H9 (cell line): ENCODE measurements at regions not wholly inside any gene's neighbourhood (a gene's known extent, or its start where the extent isn't known, plus 50 kb on each side); places are given as distances from the start of the nearest gene placed in this dataset.

Experiments
- DNase-seq: peaks from one replicate; pipeline ENCODE4 v3.0.0-alpha.2; 2017
- H2AFZ ChIP-seq: one replicate; pipeline ENCODE4 v1.6.1; 2013; ENCODE audit warnings: mild to moderate bottlenecking, low read length, control low read depth, moderate library complexity
- H2AK5ac ChIP-seq: 2 replicates; pipeline ENCODE4 v1.6.1; 2013; ENCODE audit warnings: low read length, control low read depth, mixed read lengths; ENCODE audit not compliant: insufficient read length
- H2BK120ac ChIP-seq: one replicate; pipeline ENCODE4 v1.6.1; 2013; ENCODE audit warnings: low read depth, mild to moderate bottlenecking, low read length, control low read depth, inconsistent platforms; ENCODE audit not compliant: poor library complexity, severe bottlenecking
- H2BK12ac ChIP-seq: 2 replicates; pipeline ENCODE4 v1.6.1; 2013; ENCODE audit warnings: low read length, control low read depth, mixed read lengths, low read depth; ENCODE audit not compliant: insufficient read length
- H2BK15ac ChIP-seq: 2 replicates; pipeline ENCODE4 v1.6.1; 2013; ENCODE audit warnings: low read depth, low read length, control low read depth
- H2BK20ac ChIP-seq: one replicate; pipeline ENCODE4 v1.6.1; 2013; ENCODE audit warnings: low read depth, mild to moderate bottlenecking, low read length, control low read depth, inconsistent platforms; ENCODE audit not compliant: poor library complexity, severe bottlenecking
- H2BK5ac ChIP-seq: 2 replicates; pipeline ENCODE4 v1.6.1; 2013; ENCODE audit warnings: low read length, control low read depth, mixed read lengths; ENCODE audit not compliant: insufficient read length
- H3K14ac ChIP-seq: 2 replicates; pipeline ENCODE4 v1.6.1; 2013; ENCODE audit warnings: low read length, control low read depth; ENCODE audit not compliant: insufficient read depth
- H3K18ac ChIP-seq: 2 replicates; pipeline ENCODE4 v1.6.1; 2013; ENCODE audit warnings: low read depth, mild to moderate bottlenecking, mixed read lengths, low read length, control low read depth; ENCODE audit not compliant: insufficient read length
- H3K23ac ChIP-seq: 2 replicates; pipeline ENCODE4 v1.6.1; 2013; ENCODE audit warnings: low read length, control low read depth, mixed read lengths, low read depth; ENCODE audit not compliant: insufficient read length
- H3K23me2 ChIP-seq: 2 replicates; pipeline ENCODE4 v1.6.1; 2013; ENCODE audit warnings: low read depth, mild to moderate bottlenecking, mixed read lengths, low read length, control low read depth; ENCODE audit not compliant: insufficient read length, poor library complexity, severe bottlenecking
- H3K27ac ChIP-seq: 2 replicates; pipeline ENCODE4 v1.5.1; 2013; ENCODE audit warnings: low read length, control low read depth, mixed read lengths, low read depth; ENCODE audit not compliant: insufficient read length
- H3K27me3 ChIP-seq: 2 replicates; pipeline ENCODE4 v1.6.1; 2013; ENCODE audit warnings: low read length, control low read depth, inconsistent platforms; ENCODE audit not compliant: insufficient read depth
- H3K4ac ChIP-seq: 2 replicates; pipeline ENCODE4 v1.6.1; 2013; ENCODE audit warnings: low read depth, mild to moderate bottlenecking, control low read depth, inconsistent platforms, low read length, moderate library complexity
- H3K4me1 ChIP-seq: 2 replicates; pipeline ENCODE4 v1.6.1; 2013; ENCODE audit warnings: low read length, control low read depth, inconsistent platforms; ENCODE audit not compliant: insufficient read depth
- H3K4me2 ChIP-seq: 2 replicates; pipeline ENCODE4 v1.6.1; 2013; ENCODE audit warnings: low read length, control low read depth, mixed read lengths; ENCODE audit not compliant: insufficient read length, insufficient read depth
- H3K56ac ChIP-seq: 2 replicates; pipeline ENCODE4 v1.6.1; 2013; ENCODE audit warnings: low read depth, mild to moderate bottlenecking, mixed read lengths, low read length, control low read depth; ENCODE audit not compliant: insufficient read length
- H3K79me1 ChIP-seq: 2 replicates; pipeline ENCODE4 v1.6.1; 2013; ENCODE audit warnings: low read depth, mild to moderate bottlenecking, moderate library complexity, low read length, control low read depth, inconsistent platforms; ENCODE audit not compliant: insufficient read depth, poor library complexity, severe bottlenecking
- H3K79me2 ChIP-seq: 2 replicates; pipeline ENCODE4 v1.6.1; 2013; ENCODE audit warnings: low read length, control low read depth, inconsistent platforms; ENCODE audit not compliant: insufficient read depth
- H3K9ac ChIP-seq: 2 replicates; pipeline ENCODE4 v1.6.1; 2013; ENCODE audit warnings: low read length, control low read depth, mixed read lengths; ENCODE audit not compliant: insufficient read length; ENCODE audit errors: extremely low read depth
- H3K9me3 ChIP-seq: one replicate; pipeline ENCODE4 v1.6.1; 2013; ENCODE audit warnings: low read depth, low read length, inconsistent platforms; ENCODE audit not compliant: control insufficient read depth
- H3T11ph ChIP-seq: one replicate; pipeline ENCODE4 v1.6.1; 2013; ENCODE audit warnings: mild to moderate bottlenecking, low read length, control low read depth, inconsistent platforms
- H4K20me1 ChIP-seq: one replicate; pipeline ENCODE4 v1.6.1; 2013; ENCODE audit not compliant: control insufficient read depth, insufficient read length, insufficient read depth
- H4K5ac ChIP-seq: 2 replicates; pipeline ENCODE4 v1.6.1; 2013; ENCODE audit warnings: low read depth, mild to moderate bottlenecking, mixed read lengths, low read length, control low read depth; ENCODE audit not compliant: insufficient read length
- H4K8ac ChIP-seq: replicated peaks from 2 replicates; pipeline ENCODE4 v1.6.1; 2013; ENCODE audit warnings: low read length, control low read depth, mixed read lengths, low read depth; ENCODE audit not compliant: insufficient read length
- H4K91ac ChIP-seq: 2 replicates; pipeline ENCODE4 v1.6.1; 2013; ENCODE audit warnings: low read depth, mild to moderate bottlenecking, moderate library complexity, mixed read lengths, low read length, control low read depth; ENCODE audit not compliant: insufficient read length
- H3K27ac Mint-ChIP-seq, 3 experiments: 2 replicates in 2 of 3; 3 replicates in 1 of 3; pipeline ENCODE4 v1.8.0; 2020 to 2021; ENCODE audit warnings: mixed read lengths in 3 of 3, mild to moderate bottlenecking in 1 of 3, moderate library complexity in 1 of 3
- H3K27me3 Mint-ChIP-seq: 2 replicates; pipeline ENCODE4 v1.8.0; 2021; ENCODE audit warnings: low read depth, mild to moderate bottlenecking, moderate library complexity, mixed read lengths
- H3K36me3 Mint-ChIP-seq, 3 experiments: 2 replicates in 2 of 3; 3 replicates in 1 of 3; pipeline ENCODE4 v1.8.0; 2020 to 2021; ENCODE audit warnings: low read depth in 3 of 3, mixed read lengths in 3 of 3; ENCODE audit not compliant: insufficient read depth in 1 of 3
- H3K4me1 Mint-ChIP-seq, 2 experiments: 2 replicates each; pipeline ENCODE4 v1.8.0; 2020; ENCODE audit warnings: mixed read lengths in 2 of 2
- H3K4me3 Mint-ChIP-seq, 2 experiments: 2 replicates in 1 of 2; 3 replicates in 1 of 2; pipeline ENCODE4 v1.8.0; 2020 to 2021; ENCODE audit warnings: mild to moderate bottlenecking in 2 of 2, mixed read lengths in 2 of 2, moderate library complexity in 1 of 2
- H3K9me3 Mint-ChIP-seq, 2 experiments: 2 replicates in 1 of 2; 3 replicates in 1 of 2; pipeline ENCODE4 v1.8.0; 2020; ENCODE audit warnings: mild to moderate bottlenecking in 2 of 2, mixed read lengths in 2 of 2, moderate library complexity in 1 of 2
- WGBS: extraction: QIAGEN DNeasy Blood & Tissue Kit; methylation state at CpG from one replicate; pipeline ENCODE4 v1.1.7; 2013; ENCODE audit warnings: missing lambda C conversion rate, low lambda C conversion rate, mixed read lengths; ENCODE audit not compliant: insufficient read length; ENCODE audit errors: extremely low coverage; 5-methylcytosine and 5-hydroxymethylcytosine counted together
- TF ChIP-seq, protein P1 (sequence below): fragments of 200-600 bp; sonication (generic); conservative IDR thresholded peaks from 3 replicates; pipeline ENCODE4 v1.8.0; 2021; ENCODE audit warnings: antibody characterized with exemption, mild to moderate bottlenecking

DNA sequence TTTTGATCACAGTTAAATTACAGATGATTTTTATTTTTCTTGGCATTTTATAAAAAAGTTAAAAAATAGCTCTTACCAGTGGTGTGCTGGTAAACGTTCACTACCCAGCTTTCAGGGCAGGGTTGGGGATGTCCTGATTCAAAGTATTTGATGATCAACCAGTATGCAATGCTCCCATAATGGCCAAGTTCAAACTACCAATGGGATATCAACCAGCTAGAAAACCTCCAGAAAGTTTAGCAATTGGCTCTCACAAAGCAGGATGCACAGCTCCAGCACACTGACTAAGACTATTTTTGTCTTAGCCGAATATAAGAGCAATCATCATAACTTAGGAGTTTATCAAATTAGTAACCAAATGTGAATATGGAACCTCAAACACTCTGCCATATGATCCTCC is 108.0 kb upstream of the PDE5A start:
- Histone ChIP-seq H2AK5ac (no peak overlapping the region), H3K18ac (no peak overlapping the region), H3K56ac (no peak overlapping the region), H3K23ac (no peak overlapping the region), H3K9ac (no peak overlapping the region), H3K4me1 (no peaks in the 10 kb centered on the region), H2BK5ac (no peak overlapping the region), H3T11ph (no peak overlapping the region), H3K9me3 (no peaks in the 10 kb centered on the region), H2BK120ac (no peak overlapping the region), H3K4me2 (no peak overlapping the region), H3K79me2 (no peaks in the 10 kb centered on the region), H4K91ac (no peak overlapping the region), H4K8ac (no peak overlapping the region), H2BK12ac (no peak overlapping the region), H2BK15ac (no peak overlapping the region), H3K27me3 (no peaks in the 10 kb centered on the region), H3K14ac (no peak overlapping the region), H2AFZ (no peak overlapping the region), H3K23me2 (no peaks in the 10 kb centered on the region), H4K20me1 (no peaks in the 10 kb centered on the region), H3K27ac (no peak overlapping the region), H4K5ac (no peak overlapping the region), H2BK20ac (no peak overlapping the region), H3K79me1 (no peaks in the 10 kb centered on the region), H3K4ac (no peak overlapping the region)
- DNase-seq = no peak
- TF ChIP-seq, protein P1, sequence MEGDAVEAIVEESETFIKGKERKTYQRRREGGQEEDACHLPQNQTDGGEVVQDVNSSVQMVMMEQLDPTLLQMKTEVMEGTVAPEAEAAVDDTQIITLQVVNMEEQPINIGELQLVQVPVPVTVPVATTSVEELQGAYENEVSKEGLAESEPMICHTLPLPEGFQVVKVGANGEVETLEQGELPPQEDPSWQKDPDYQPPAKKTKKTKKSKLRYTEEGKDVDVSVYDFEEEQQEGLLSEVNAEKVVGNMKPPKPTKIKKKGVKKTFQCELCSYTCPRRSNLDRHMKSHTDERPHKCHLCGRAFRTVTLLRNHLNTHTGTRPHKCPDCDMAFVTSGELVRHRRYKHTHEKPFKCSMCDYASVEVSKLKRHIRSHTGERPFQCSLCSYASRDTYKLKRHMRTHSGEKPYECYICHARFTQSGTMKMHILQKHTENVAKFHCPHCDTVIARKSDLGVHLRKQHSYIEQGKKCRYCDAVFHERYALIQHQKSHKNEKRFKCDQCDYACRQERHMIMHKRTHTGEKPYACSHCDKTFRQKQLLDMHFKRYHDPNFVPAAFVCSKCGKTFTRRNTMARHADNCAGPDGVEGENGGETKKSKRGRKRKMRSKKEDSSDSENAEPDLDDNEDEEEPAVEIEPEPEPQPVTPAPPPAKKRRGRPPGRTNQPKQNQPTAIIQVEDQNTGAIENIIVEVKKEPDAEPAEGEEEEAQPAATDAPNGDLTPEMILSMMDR = no peak
- H3K36me3 Mint-ChIP-seq = no peaks in the 10 kb centered on the region
- H3K9me3 Mint-ChIP-seq = no peaks in the 10 kb centered on the region; a peak in 1 of 5 replicates
- WGBS = no CpG with 5 or more reads among the region's 2 CpGs
- no peaks in the 10 kb centered on the region for H3K27me3 Mint-ChIP-seq
- no peak overlapping the region for H3K4me3 Mint-ChIP-seq
- H3K27ac Mint-ChIP-seq = no peak overlapping the region
- H3K4me1 Mint-ChIP-seq = no peaks in the 10 kb centered on the region
